Stomach (tissue), 4 donors: ENCODE measurements at regions not wholly inside any gene's neighbourhood (a gene's known extent, or its start where the extent isn't known, plus 50 kb on each side); places are given as distances from the start of the nearest gene placed in this dataset.

Experiments used
- EP300 ChIP-seq: sonication (generic); formaldehyde crosslinking; IDR thresholded peaks from one replicate; pipeline ENCODE4 v1.6.1; 2017; ENCODE audit warnings: antibody characterized with exemption
- POLR2A ChIP-seq, 4 donors: fragments of 450-650 bp; IDR thresholded peaks; one replicate each; pipeline ENCODE4 v1.6.1; 2016; ENCODE audit warnings: antibody characterized with exemption in 4 of 4, control low read depth in 2 of 4, mild to moderate bottlenecking in 1 of 4, moderate library complexity in 1 of 4
- POLR2AphosphoS5 ChIP-seq, 3 donors: sonication (generic); formaldehyde crosslinking; IDR thresholded peaks; one replicate each; pipeline ENCODE4 v1.6.1; 2016; ENCODE audit warnings: antibody characterized with exemption in 3 of 3
- TF ChIP-seq, protein P1 (sequence below), 7 experiments: fragments of 450-650 bp in 4 of 7; fragments of 200-600 bp in 3 of 7; sonication (generic) in 3 of 7; IDR thresholded peaks; one replicate each; pipeline ENCODE4 v1.5.1; 2016 to 2019; ENCODE audit warnings: antibody characterized with exemption in 7 of 7, control low read depth in 2 of 7, mild to moderate bottlenecking in 1 of 7

DNA sequence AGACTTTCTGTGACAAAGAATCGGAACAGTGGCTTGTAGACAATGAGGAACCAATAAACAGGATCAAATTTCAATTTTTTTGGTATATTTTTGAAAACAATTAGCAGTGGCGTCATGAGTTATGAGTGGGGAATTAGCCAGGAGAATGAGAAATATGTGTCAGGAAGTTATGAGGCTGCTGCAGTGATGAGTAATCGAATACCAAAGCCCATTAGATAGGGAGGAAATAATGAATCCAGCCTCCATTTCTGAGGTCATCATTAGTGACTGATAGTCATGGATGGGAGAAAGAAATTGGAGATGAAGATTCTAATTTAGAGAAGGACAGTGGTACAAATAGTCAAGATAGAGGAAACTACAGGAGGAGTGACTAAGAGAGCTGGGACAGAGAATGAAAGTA, 673.1 kb upstream of the VRK2 start:
- TF ChIP-seq, protein P1, sequence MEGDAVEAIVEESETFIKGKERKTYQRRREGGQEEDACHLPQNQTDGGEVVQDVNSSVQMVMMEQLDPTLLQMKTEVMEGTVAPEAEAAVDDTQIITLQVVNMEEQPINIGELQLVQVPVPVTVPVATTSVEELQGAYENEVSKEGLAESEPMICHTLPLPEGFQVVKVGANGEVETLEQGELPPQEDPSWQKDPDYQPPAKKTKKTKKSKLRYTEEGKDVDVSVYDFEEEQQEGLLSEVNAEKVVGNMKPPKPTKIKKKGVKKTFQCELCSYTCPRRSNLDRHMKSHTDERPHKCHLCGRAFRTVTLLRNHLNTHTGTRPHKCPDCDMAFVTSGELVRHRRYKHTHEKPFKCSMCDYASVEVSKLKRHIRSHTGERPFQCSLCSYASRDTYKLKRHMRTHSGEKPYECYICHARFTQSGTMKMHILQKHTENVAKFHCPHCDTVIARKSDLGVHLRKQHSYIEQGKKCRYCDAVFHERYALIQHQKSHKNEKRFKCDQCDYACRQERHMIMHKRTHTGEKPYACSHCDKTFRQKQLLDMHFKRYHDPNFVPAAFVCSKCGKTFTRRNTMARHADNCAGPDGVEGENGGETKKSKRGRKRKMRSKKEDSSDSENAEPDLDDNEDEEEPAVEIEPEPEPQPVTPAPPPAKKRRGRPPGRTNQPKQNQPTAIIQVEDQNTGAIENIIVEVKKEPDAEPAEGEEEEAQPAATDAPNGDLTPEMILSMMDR (IDR thresholded peaks at IDR 0.05) = no peak
- TF ChIP-seq EP300 = no peak
- no peak for TF ChIP-seq POLR2A (IDR thresholded peaks at IDR 0.05)
- TF ChIP-seq POLR2AphosphoS5 (IDR thresholded peaks at IDR 0.05) = no peak
